Right lobe of liver (tissue), 6 donors: ENCODE measurements at regions not wholly inside any gene's neighbourhood (a gene's known extent, or its start where the extent isn't known, plus 50 kb on each side); places are given as distances from the start of the nearest gene placed in this dataset.

ENCODE experiments used
- ATAC-seq, 4 donors: fragments of 200-7000 bp; cut with Tn5 transposase; one replicate each; pipeline ENCODE4 v1.9.1; 2020; ENCODE audit warnings: mild to moderate bottlenecking in 4 of 4, moderate library complexity in 4 of 4
- DNase-seq, 3 donors: peaks; one replicate each; pipeline ENCODE4 v3.0.0-alpha.2; 2020
- H3K27ac ChIP-seq, 3 donors: fragments of 200-600 bp; one replicate each; pipeline ENCODE4 v1.8.0; 2022
- H3K27me3 ChIP-seq, 2 donors: fragments of 200-600 bp; one replicate each; pipeline ENCODE4 v1.8.0; 2022
- H3K36me3 ChIP-seq, 4 donors: fragments of 200-600 bp; sonication (generic) in 1 of 4; one replicate each; pipeline versions ENCODE4 v1.5.1 to v1.8.0; 2017 to 2022; ENCODE audit warnings: control low read depth in 1 of 4
- H3K4me1 ChIP-seq, 4 donors: fragments of 200-600 bp; sonication (generic) in 1 of 4; one replicate each; pipeline versions ENCODE4 v1.5.1 to v1.8.0; 2017 to 2022; ENCODE audit warnings: control low read depth in 1 of 4
- H3K4me3 ChIP-seq, 3 donors: fragments of 200-600 bp; one replicate each; pipeline ENCODE4 v1.8.0; 2022
- H3K9me3 ChIP-seq, 4 donors: fragments of 200-600 bp; sonication (generic) in 1 of 4; one replicate each; pipeline versions ENCODE4 v1.5.1 to v1.8.0; 2017 to 2022; ENCODE audit warnings: control low read depth in 1 of 4
- CTCF ChIP-seq, 4 donors: fragments of 200-600 bp in 3 of 4; fragments of 450-650 bp in 1 of 4; IDR thresholded peaks; one replicate each; pipeline versions ENCODE4 v1.5.1 to v1.8.0; 2016 to 2022; ENCODE audit warnings: antibody characterized with exemption in 4 of 4, mild to moderate bottlenecking in 2 of 4
- POLR2A ChIP-seq: fragments of 450-650 bp; IDR thresholded peaks from one replicate; pipeline ENCODE4 v1.6.1; 2017; ENCODE audit warnings: antibody characterized with exemption, mild to moderate bottlenecking
- WGBS: methylation state at CpG from one replicate; pipeline ENCODE4 v1.1.6; 2018; ENCODE audit warnings: low coverage, low lambda C conversion rate; ENCODE audit not compliant: insufficient coverage; ENCODE audit errors: missing lambda C conversion rate; 5-methylcytosine and 5-hydroxymethylcytosine counted together
- intact Hi-C, 2 donors: fragments of 100-400 bp; cut with DNase I; formaldehyde crosslinking; loops; one replicate each; pipeline versions ENCODE4 v1.11.2 to v1.14.1; 2022
- donor health status: DM: no; HTN: yes; CAD: no.
- donor health status: DM: no; HTN: no; CAD: no.
- donor health status: DM: no; HTN: no; CAD: no.
- donor health status: DM: no; HTN: yes; CAD: no.
- donor health status: DM: no; HTN: yes; CAD: no.

GRCh38 chr17:33623841-33624240 is 330.7 kb upstream of the ASIC2 start:
- WGBS: 77% methylated on average over 3 of the region's 3 CpGs
- Histone ChIP-seq H3K36me3 (no peaks in the 10 kb centered on the region), H3K27me3 (no peaks in the 10 kb centered on the region), H3K4me1 (no peaks in the 10 kb centered on the region), H3K9me3 (no peaks in the 10 kb centered on the region), H3K27ac (no peak overlapping the region), H3K4me3 (no peak overlapping the region)
- intact Hi-C loops: no loop called here
- ATAC-seq: no peak
- no peak for DNase-seq
- TF ChIP-seq CTCF (IDR thresholded peaks at IDR 0.05) (no peak), POLR2A (no peak)

GRCh38 chr17:33628500-33629346 is 335.6 kb upstream of the ASIC2 start:
- H3K9me3 ChIP-seq: no peaks in the 10 kb centered on the region
- H3K27ac ChIP-seq: no peak overlapping the region
- no peaks in the 10 kb centered on the region for H3K27me3 ChIP-seq
- ATAC-seq (no peak), DNase-seq (no peak)
- H3K4me3 ChIP-seq: no peak overlapping the region
- H3K4me1 ChIP-seq: no peaks in the 10 kb centered on the region
- intact Hi-C loops: no loop called here
- H3K36me3 ChIP-seq: no peaks in the 10 kb centered on the region
- WGBS: 62% methylated on average over 6 of the region's 7 CpGs
- TF ChIP-seq CTCF (IDR thresholded peaks at IDR 0.05) (no peak), POLR2A (no peak)

DNA sequence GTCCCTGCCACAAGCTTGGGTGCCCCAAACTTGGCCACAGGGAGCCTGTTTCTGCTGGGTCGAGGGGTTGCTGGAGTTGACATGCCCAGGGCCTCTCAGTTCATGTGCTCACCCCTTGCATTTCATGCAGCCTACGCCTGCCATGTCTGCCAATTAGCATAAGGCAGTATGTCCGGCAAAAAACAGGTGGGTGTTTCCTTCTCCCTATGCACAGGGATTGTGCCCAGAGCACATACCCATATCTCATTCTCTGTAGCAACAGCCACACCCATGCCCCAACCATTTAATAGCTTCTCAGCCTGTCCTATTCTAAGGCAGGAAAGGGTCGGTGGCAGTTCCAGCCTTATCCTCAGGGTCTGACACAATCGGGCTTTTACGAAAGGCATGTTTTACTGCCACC is 340.4 kb upstream of the ASIC2 start:
- H3K27ac ChIP-seq: no peak overlapping the region
- H3K4me1 ChIP-seq: no peaks in the 10 kb centered on the region
- DNase-seq: no peak
- intact Hi-C loops: no loop called here
- no peaks in the 10 kb centered on the region for H3K27me3 ChIP-seq
- 63% methylated on average over 4 of the region's 6 CpGs for WGBS
- no peak for ATAC-seq
- TF ChIP-seq POLR2A (no peak), CTCF (IDR thresholded peaks at IDR 0.05) (no peak)
- H3K36me3 ChIP-seq: no peaks in the 10 kb centered on the region
- H3K9me3 ChIP-seq: no peaks in the 10 kb centered on the region
- H3K4me3 ChIP-seq: no peak overlapping the region

GRCh38 chr17:33637534-33637933 is 344.4 kb upstream of the ASIC2 start:
- WGBS: 62% methylated on average over 3 of the region's 3 CpGs
- ATAC-seq (no peak), DNase-seq (no peak)
- Histone ChIP-seq H3K9me3 (no peaks in the 10 kb centered on the region), H3K36me3 (no peaks in the 10 kb centered on the region), H3K27ac (no peak overlapping the region), H3K4me3 (no peak overlapping the region), H3K27me3 (no peaks in the 10 kb centered on the region), H3K4me1 (no peaks in the 10 kb centered on the region)
- intact Hi-C loops: no loop called here
- TF ChIP-seq CTCF (IDR thresholded peaks at IDR 0.05) (no peak), POLR2A (no peak)
